AG09309 (cell line): ENCODE measurements at regions not wholly inside any gene's neighbourhood (a gene's known extent, or its start where the extent isn't known, plus 50 kb on each side); places are given as distances from the start of the nearest gene placed in this dataset.

Source experiments
- DNase-seq: peaks from one replicate; pipeline ENCODE4 v3.0.0-alpha.2; 2010; ENCODE audit warnings: low read depth
- H3K4me3 ChIP-seq: 2 replicates; pipeline ENCODE4 v1.5.1; 2011; ENCODE audit warnings: mild to moderate bottlenecking, low read depth, low read length, moderate library complexity; ENCODE audit not compliant: control insufficient read depth
- CTCF ChIP-seq: IDR thresholded peaks from 2 replicates; pipeline ENCODE4 v1.5.1; 2011; ENCODE audit warnings: mild to moderate bottlenecking, low read depth, low read length, inconsistent platforms; ENCODE audit not compliant: insufficient read depth, control insufficient read depth; ENCODE audit errors: missing control alignments

- no peak for DNase-seq
- no peak for TF ChIP-seq CTCF
- no peak overlapping the region for H3K4me3 ChIP-seq
Observed at GRCh38 chr13:84927442-84928169, 871.6 kb downstream of the SLITRK6 start.

- H3K4me3 ChIP-seq: no peak overlapping the region
- DNase-seq: no peak
Observed at GRCh38 chr13:84925443-84925842, 873.8 kb downstream of the SLITRK6 start.

GRCh38 chr13:84923831-84924230 lies 875.4 kb downstream of the SLITRK6 start:
- DNase-seq: no peak
- no peak overlapping the region for H3K4me3 ChIP-seq
- TF ChIP-seq CTCF: no peak

More at GRCh38 chr13:84925443-84925842, 873.8 kb downstream of the SLITRK6 start:
- no peak for TF ChIP-seq CTCF

- TF ChIP-seq CTCF: no peak
- no peak for DNase-seq
- H3K4me3 ChIP-seq: no peak overlapping the region
Observed at GRCh38 chr13:84917252-84917878, 881.9 kb downstream of the SLITRK6 start.

GRCh38 chr13:84912720-84913119 lies 886.5 kb downstream of the SLITRK6 start:
- no peak for TF ChIP-seq CTCF
- DNase-seq: no peak
- no peak overlapping the region for H3K4me3 ChIP-seq

- no peak for DNase-seq
- no peak overlapping the region for H3K4me3 ChIP-seq
- no peak for TF ChIP-seq CTCF
Observed at GRCh38 chr13:84910423-84910822, 888.8 kb downstream of the SLITRK6 start.
